ENCODE measurements at regions not wholly inside any gene's neighbourhood (a gene's known extent, or its start where the extent isn't known, plus 50 kb on each side); places are given as distances from the start of the nearest gene placed in this dataset.

GRCh38 chr20:6560978-6561377 is 206.5 kb upstream of the BMP2 start:
- no peak for DNase-seq (ENCODE audit: low read depth)
- no peak overlapping the region for H3K4me3 ChIP-seq (ENCODE audit: low read depth, low read length)
- TF ChIP-seq, protein P1, sequence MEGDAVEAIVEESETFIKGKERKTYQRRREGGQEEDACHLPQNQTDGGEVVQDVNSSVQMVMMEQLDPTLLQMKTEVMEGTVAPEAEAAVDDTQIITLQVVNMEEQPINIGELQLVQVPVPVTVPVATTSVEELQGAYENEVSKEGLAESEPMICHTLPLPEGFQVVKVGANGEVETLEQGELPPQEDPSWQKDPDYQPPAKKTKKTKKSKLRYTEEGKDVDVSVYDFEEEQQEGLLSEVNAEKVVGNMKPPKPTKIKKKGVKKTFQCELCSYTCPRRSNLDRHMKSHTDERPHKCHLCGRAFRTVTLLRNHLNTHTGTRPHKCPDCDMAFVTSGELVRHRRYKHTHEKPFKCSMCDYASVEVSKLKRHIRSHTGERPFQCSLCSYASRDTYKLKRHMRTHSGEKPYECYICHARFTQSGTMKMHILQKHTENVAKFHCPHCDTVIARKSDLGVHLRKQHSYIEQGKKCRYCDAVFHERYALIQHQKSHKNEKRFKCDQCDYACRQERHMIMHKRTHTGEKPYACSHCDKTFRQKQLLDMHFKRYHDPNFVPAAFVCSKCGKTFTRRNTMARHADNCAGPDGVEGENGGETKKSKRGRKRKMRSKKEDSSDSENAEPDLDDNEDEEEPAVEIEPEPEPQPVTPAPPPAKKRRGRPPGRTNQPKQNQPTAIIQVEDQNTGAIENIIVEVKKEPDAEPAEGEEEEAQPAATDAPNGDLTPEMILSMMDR (IDR thresholded peaks at IDR 0.05; ENCODE audit: control insufficient read depth, extremely low read depth, insufficient read depth) = no peak

DNA sequence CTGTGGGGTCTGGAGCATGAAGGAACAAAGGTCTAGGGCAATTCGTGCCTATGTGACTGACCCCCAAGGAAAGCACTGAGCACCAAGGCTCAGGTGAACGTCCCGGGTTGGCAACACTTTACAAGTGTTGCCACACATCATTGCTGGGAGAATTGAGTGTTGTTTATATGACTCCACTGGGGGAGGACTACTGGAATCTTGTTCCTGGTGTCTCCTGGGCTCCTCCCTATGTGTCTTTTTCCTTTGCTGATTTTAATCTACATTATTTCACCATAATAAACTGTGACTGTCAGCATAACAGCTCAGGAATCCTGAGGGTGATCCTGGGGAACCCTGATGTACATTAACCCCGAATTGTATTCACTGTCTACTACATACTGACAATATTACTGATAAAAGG is 207.7 kb upstream of the BMP2 start:
- TF ChIP-seq, protein P1 (IDR thresholded peaks at IDR 0.05; ENCODE audit: control insufficient read depth, extremely low read depth, insufficient read depth) = no peak
- H3K4me3 ChIP-seq (ENCODE audit: low read depth, low read length) = no peak overlapping the region
- no peak for DNase-seq (ENCODE audit: low read depth)

GRCh38 chr20:6558341-6558740 is 209.1 kb upstream of the BMP2 start:
- no peak for DNase-seq (ENCODE audit: low read depth)
- TF ChIP-seq, protein P1 (IDR thresholded peaks at IDR 0.05; ENCODE audit: control insufficient read depth, extremely low read depth, insufficient read depth) = peak; percentile 4; the same call in 1 of the 2 replicates
- H3K4me3 ChIP-seq (ENCODE audit: low read depth, low read length) = no peak overlapping the region

- DNase-seq (ENCODE audit: low read depth) = no peak
- H3K4me3 ChIP-seq (ENCODE audit: low read depth, low read length) = no peak overlapping the region
- TF ChIP-seq, protein P1 (IDR thresholded peaks at IDR 0.05; ENCODE audit: control insufficient read depth, extremely low read depth, insufficient read depth) = no peak
Measured at GRCh38 chr20:6533761-6534479, 233.6 kb upstream of the BMP2 start.

GRCh38 chr20:6533351-6533750 is 234.1 kb upstream of the BMP2 start:
- no peak overlapping the region for H3K4me3 ChIP-seq (ENCODE audit: low read depth, low read length)
- TF ChIP-seq, protein P1 (IDR thresholded peaks at IDR 0.05; ENCODE audit: control insufficient read depth, extremely low read depth, insufficient read depth) = no peak
- DNase-seq (ENCODE audit: low read depth) = no peak

- no peak for DNase-seq (ENCODE audit: low read depth)
- TF ChIP-seq, protein P1 (IDR thresholded peaks at IDR 0.05; ENCODE audit: control insufficient read depth, extremely low read depth, insufficient read depth) = no peak
- H3K4me3 ChIP-seq (ENCODE audit: low read depth, low read length) = no peak overlapping the region
Measured at GRCh38 chr20:6530779-6531315, 236.6 kb upstream of the BMP2 start.

DNA sequence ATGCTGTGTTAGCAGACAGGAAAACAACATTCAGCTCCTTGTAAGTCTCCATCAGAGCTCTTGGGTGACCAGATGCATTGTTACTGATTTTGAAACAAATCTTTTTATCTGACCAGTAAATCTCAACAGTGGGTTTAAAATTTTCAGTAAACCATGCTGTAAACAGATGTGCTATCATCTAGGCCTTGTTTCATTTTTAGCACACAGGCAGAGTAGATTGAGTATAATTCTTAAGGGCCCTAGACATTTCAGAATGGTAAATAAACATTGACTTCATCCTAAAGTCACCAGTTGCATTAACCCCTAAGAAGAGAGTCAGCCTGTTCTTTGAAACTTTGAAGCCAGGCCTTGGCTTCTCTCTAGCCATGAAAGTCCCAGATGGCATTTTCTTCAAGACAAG is 237.2 kb upstream of the BMP2 start:
- no peak overlapping the region for H3K4me3 ChIP-seq (ENCODE audit: low read depth, low read length)
- TF ChIP-seq, protein P1 (IDR thresholded peaks at IDR 0.05; ENCODE audit: control insufficient read depth, extremely low read depth, insufficient read depth) = no peak
- no peak for DNase-seq (ENCODE audit: low read depth)

Measured in LNCaP clone FGC (cell line).